IPS-18a (cell line): ENCODE measurements at regions not wholly inside any gene's neighbourhood (a gene's known extent, or its start where the extent isn't known, plus 50 kb on each side); places are given as distances from the start of the nearest gene placed in this dataset.
"Not testable (repeated sequence)": the region's sequence is repeated elsewhere in the genome, so short reads cannot be mapped to it uniquely, and the experiment has no call there.

Experiments used
- H3K27ac ChIP-seq: one replicate; pipeline ENCODE4 v1.5.1; 2013; ENCODE audit warnings: low read length
- H3K27me3 ChIP-seq: one replicate; pipeline ENCODE4 v1.6.1; 2013; ENCODE audit warnings: mild to moderate bottlenecking, low read length; ENCODE audit not compliant: control insufficient read depth, insufficient read depth
- H3K36me3 ChIP-seq: one replicate; pipeline ENCODE4 v1.6.1; 2013; ENCODE audit warnings: low read depth, low read length; ENCODE audit not compliant: control insufficient read depth
- H3K4me1 ChIP-seq: one replicate; pipeline ENCODE4 v1.6.1; 2013; ENCODE audit warnings: low read depth, low read length; ENCODE audit not compliant: control insufficient read depth
- H3K4me3 ChIP-seq: one replicate; pipeline ENCODE4 v1.5.1; 2013; ENCODE audit warnings: low read length
- H3K9ac ChIP-seq: one replicate; pipeline ENCODE4 v1.6.1; 2013; ENCODE audit warnings: mild to moderate bottlenecking, low read length, moderate library complexity
- H3K9me3 ChIP-seq: one replicate; pipeline ENCODE4 v1.6.1; 2013; ENCODE audit warnings: low read depth, low read length; ENCODE audit not compliant: control insufficient read depth

DNA sequence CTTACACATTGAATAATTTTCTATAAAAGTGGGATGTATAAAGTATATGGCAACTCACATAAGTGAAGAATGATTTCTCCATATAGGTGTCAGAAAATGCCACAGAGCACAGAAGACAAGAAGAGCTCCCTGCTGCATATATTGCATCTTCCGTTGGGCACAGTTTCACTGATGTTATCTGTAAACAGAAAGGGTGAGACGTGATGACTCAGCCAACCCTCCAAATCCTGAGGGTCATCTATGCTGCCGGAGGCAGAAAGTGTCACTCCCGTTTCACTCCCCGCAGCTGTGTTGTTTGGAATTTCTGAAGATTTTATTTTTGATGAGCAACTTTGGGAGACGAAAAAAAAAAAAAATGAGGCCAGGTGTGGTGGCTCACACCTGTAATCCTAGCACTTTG, 644.1 kb downstream of the C6orf118 start:
- no peak overlapping the region for H3K27ac ChIP-seq
- no peak overlapping the region for H3K9ac ChIP-seq
- H3K4me3 ChIP-seq, result no peak overlapping the region
- H3K36me3 ChIP-seq, result no peaks in the 10 kb centered on the region
- H3K27me3 ChIP-seq, result no peaks in the 10 kb centered on the region
- no peaks in the 10 kb centered on the region for H3K4me1 ChIP-seq
- H3K9me3 ChIP-seq, result no peaks in the 10 kb centered on the region

DNA sequence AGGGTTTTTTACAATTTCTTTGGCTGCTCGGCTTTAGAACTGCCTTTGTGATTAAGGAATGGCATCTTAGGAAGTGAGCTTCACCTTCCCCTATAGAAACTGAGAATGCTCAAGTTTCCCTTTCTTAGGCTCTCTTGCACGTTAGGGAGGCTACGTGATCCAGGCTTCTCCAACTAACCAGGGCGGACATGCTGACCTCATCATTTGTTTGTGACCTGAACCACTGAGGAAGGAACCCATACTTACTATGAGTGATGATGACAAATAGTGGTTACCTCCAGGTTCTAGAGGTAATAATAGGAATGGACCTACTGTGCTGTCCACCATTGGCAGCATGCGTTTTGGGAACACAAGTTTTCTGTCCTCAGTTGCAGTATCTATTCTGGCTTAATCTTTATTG, 645.8 kb downstream of the C6orf118 start:
- Histone ChIP-seq H3K36me3 (no peaks in the 10 kb centered on the region), H3K9me3 (no peaks in the 10 kb centered on the region), H3K4me3 (no peak overlapping the region), H3K27me3 (no peaks in the 10 kb centered on the region), H3K27ac (no peak overlapping the region), H3K4me1 (peaks cover 6% of the 10 kb centered on the region), H3K9ac (no peak overlapping the region)

DNA sequence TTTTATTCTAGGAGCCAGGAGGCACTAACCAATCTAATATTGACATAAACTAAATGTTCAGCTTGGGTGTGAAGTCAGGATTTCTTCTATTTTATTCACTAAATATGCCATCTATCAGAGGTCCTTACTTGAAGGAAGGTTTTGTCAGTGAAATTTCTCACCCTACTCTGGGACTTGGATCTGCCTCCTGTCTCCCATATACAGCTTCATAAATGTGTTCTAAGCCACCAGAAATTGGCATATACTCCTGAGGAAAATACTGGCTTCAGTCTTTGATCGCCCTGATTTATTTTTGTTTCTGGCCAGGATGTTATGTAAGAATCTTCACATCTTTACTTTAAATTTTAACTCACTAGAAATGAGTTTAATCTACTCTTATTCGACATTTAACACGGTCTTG, 647.7 kb downstream of the C6orf118 start:
- no peak overlapping the region for H3K4me3 ChIP-seq
- no peak overlapping the region for H3K27ac ChIP-seq
- H3K36me3 ChIP-seq, result no peaks in the 10 kb centered on the region
- H3K9me3 ChIP-seq, result no peaks in the 10 kb centered on the region
- peaks cover 6% of the 10 kb centered on the region for H3K4me1 ChIP-seq
- H3K27me3 ChIP-seq, result no peaks in the 10 kb centered on the region
- H3K9ac ChIP-seq, result no peak overlapping the region

DNA sequence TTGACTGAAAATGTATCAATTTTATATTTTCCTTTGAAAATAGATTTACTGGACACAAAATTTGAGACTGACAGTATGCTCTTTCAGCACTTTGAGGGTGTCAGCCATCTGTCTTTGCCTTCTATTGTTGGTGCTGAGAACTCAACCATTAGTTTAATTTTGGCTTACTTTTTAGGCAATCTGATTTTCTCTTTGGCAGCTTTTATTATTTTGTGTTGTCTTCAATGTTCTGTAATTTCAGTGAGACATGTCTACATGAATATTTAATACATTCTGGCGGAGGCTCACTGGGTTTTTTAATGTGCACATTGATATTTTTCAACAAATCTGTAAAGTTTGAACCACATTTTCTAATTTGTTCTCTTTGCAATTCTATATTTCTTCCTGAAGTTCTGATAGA, 648.6 kb downstream of the C6orf118 start:
- Histone ChIP-seq H3K4me3 (no peak overlapping the region), H3K9ac (no peak overlapping the region), H3K4me1 (peaks cover 6% of the 10 kb centered on the region), H3K27ac (no peak overlapping the region), H3K36me3 (no peaks in the 10 kb centered on the region), H3K9me3 (no peaks in the 10 kb centered on the region), H3K27me3 (no peaks in the 10 kb centered on the region)

DNA sequence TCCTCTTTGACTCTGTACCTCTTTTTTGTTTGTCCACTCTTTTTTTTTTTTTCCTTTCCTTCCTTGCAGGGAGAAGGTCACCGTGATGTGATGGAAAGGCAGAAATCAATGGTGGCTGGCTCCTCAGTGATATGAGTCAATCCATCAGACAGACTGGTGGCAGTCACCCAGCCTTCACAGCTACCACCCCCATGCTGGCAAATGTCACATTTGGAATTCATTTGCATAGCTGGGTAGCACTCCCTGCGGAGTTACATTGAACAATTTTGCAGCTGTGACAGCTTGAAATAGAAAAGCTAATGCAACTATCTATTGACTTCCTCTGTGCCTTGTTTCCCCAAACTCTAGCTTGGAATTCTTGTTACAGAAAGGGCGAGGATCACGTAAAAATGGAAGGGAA, 668.4 kb downstream of the C6orf118 start:
- Histone ChIP-seq H3K4me1 (peaks cover 7% of the 10 kb centered on the region), H3K27ac (no peak overlapping the region), H3K9me3 (no peaks in the 10 kb centered on the region), H3K36me3 (no peaks in the 10 kb centered on the region), H3K4me3 (no peak overlapping the region), H3K9ac (no peak overlapping the region), H3K27me3 (no peaks in the 10 kb centered on the region)

DNA sequence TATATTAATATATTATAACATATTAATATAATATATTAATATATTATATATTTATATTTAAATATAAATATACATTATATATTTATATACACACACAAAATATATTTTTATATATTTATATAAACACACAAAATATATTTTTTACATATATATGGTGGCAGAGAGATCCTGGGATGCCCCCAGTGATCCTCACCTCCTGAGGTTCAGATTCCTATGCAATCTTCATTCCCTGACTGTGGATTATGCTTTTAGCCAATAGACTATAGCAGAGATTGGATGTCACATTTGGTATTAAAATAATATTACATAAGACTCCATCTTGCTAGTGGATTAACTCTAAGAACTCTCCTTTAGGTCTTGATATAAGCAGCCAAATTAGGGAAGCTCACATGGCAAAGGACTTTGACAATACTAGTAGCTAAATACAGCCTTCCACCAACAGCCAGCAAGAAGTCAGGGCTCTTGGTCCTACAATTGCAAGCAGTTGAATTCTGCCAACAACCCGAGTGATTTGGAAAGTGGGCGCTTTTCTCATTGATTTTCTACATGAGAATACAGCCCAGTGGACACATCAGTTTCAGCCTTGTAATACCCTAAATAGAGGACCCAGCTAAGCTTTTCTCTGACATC, 681.0 kb downstream of the C6orf118 start:
- H3K27ac ChIP-seq, result no peak overlapping the region
- no peaks in the 10 kb centered on the region for H3K36me3 ChIP-seq
- no peak overlapping the region for H3K9ac ChIP-seq
- no peaks in the 10 kb centered on the region for H3K27me3 ChIP-seq
- H3K9me3 ChIP-seq, result no peaks in the 10 kb centered on the region
- no peak overlapping the region for H3K4me3 ChIP-seq
- H3K4me1 ChIP-seq, result no peaks in the 10 kb centered on the region

DNA sequence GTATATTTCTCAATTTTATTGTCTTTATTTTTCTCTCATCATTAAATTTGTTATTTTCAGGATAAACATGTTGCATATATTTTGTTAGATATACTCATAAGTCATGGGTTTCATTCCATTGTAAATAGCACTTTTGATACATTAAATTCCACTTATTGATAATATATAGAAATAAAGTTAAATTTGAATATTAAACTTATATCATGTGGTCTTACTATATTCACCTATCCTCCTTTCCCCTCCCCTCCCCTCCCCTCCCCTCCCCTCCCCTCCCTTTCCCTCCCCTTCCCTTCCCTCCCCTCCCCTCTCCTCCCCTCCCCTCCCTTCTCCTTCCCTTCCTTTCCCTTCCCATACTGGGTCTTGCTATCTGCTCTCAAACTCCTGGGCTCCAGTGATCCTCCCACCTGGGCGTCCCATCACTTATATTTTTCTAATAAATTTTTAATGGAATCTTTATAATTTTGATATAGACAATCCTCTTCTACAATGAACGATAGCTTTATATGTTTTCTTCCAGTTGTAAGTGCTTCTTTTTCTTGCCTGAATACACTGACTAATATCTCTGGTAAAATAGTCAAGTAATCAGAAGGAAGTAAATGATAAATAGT, 692.4 kb downstream of the C6orf118 start:
- Histone ChIP-seq H3K27me3 (no peaks in the 10 kb centered on the region), H3K9me3 (no peaks in the 10 kb centered on the region), H3K9ac (no peak overlapping the region)

DNA sequence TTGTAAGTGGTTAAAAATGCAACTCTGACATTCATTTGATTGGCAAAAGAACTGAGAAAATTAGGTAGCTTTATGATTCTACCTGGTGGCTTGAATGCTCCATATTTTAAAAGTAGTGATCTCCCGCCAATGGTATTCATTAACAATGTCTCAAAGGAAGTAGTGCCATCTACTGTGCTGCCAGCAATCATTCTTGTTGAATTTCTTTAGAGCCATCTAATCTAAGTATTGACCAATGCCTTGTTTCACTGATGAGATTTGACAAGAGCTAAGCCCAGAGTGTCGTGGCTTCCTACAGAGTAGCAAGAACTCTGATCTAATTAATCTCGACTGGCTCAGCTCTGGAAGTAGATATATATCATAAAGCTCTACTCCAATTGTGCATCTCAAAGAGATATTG, 696.7 kb downstream of the C6orf118 start:
- Histone ChIP-seq H3K9me3 (no peaks in the 10 kb centered on the region), H3K27me3 (no peaks in the 10 kb centered on the region), H3K4me3 (no peak overlapping the region)

More for the DNA sequence above, 692.4 kb downstream of the C6orf118 start:
- no peaks in the 10 kb centered on the region for H3K36me3 ChIP-seq
- no peak overlapping the region for H3K4me3 ChIP-seq
- H3K4me1 ChIP-seq, result no peaks in the 10 kb centered on the region
- no peak overlapping the region for H3K27ac ChIP-seq

DNA sequence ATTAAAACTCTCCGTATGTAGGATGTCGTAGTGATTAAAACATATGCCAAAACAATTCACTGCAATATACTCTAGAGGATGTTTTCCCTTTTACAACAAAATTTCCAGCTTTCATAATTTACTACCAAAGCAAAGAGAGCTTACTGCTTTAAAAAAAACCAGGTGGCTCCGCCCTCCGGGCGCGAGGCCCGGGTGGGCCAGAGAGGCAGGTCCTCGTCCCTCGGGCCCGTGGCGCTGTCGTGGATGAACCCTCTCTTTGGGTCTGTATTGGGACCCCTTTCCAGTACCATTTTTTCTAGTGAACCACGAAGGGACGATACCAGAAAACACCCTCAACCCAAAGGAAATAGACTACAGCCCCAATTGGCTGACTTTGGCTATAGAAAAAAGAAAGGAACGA, 698.5 kb downstream of the C6orf118 start:
- not testable (repeated sequence) for H3K27me3 ChIP-seq, H3K9ac ChIP-seq, H3K9me3 ChIP-seq, H3K4me3 ChIP-seq, H3K36me3 ChIP-seq, H3K4me1 ChIP-seq, H3K27ac ChIP-seq

More for the DNA sequence above, 696.7 kb downstream of the C6orf118 start:
- Histone ChIP-seq H3K36me3 (no peaks in the 10 kb centered on the region), H3K27ac (no peak overlapping the region), H3K4me1 (no peaks in the 10 kb centered on the region), H3K9ac (no peak overlapping the region)

DNA sequence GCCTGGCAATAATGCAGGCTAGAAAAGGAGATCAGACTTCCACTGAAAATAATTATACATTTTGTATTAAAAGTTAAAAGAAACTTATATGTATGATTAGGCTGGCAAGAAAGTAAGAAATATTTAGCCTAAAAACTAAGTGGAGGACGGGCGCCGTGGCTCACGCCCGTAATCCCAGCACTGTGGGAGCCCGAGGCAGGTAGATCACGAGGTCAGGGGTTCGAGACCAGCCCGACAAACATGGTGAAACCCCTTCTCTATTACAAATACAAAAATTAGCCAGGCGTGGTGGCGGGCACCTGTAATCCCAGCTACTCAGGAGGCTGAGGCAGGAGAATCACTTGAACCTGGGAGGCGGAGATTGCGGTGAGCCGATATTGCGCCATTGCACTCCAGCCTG, 707.0 kb downstream of the C6orf118 start:
- H3K36me3 ChIP-seq, H3K27me3 ChIP-seq, H3K27ac ChIP-seq, H3K9me3 ChIP-seq, H3K4me1 ChIP-seq, H3K4me3 ChIP-seq, H3K9ac ChIP-seq: not testable (repeated sequence)

DNA sequence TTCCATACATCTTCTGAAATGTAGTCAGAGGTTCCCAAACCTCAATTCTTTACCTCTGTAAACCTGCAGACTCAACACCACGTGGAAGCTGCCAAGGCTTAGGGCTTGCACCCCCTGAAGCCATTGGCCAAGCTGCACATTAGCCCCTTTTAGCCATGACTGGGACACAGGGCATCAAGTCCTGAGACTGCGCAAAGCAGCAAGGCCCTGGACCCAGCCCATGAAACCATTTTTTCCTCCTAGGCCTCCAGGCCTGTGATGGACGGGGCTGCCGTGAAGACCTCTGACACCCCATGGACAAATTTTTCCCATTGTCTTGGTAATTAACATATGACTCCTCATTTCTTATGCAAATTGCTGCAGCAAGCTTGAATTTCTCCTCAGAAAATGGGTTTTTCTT, 727.8 kb downstream of the C6orf118 start:
- H3K4me1 ChIP-seq, result no peaks in the 10 kb centered on the region
- no peaks in the 10 kb centered on the region for H3K27me3 ChIP-seq
- H3K4me3 ChIP-seq, result no peak overlapping the region
- peaks cover 37% of the 10 kb centered on the region for H3K9me3 ChIP-seq
- no peaks in the 10 kb centered on the region for H3K36me3 ChIP-seq
- H3K27ac ChIP-seq, result no peak overlapping the region
- no peak overlapping the region for H3K9ac ChIP-seq

DNA sequence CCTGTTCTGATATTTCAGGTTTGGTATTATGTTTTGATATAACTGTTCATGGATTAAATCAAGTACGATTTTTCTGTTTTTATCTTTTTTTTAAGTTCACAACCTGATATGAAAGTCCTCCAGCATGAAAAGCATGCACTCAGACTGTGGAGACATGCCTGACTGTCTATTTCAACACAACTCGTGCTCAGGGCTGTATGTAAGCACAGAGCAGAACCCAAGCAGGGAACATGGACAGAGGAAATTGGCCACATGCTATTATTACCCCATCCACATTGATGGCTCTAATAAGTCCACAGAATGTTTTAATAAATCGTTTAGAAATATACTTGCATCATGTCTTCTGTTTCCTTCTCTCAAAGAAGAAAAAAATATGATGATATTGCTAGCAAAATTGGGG, 730.4 kb downstream of the C6orf118 start:
- Histone ChIP-seq H3K27me3 (no peaks in the 10 kb centered on the region), H3K9me3 (peaks cover 42% of the 10 kb centered on the region), H3K27ac (no peak overlapping the region), H3K36me3 (no peaks in the 10 kb centered on the region), H3K9ac (no peak overlapping the region), H3K4me3 (no peak overlapping the region), H3K4me1 (no peaks in the 10 kb centered on the region)
